GM12873 (cell line): ENCODE measurements at regions not wholly inside any gene's neighbourhood (a gene's known extent, or its start where the extent isn't known, plus 50 kb on each side); places are given as distances from the start of the nearest gene placed in this dataset.

Experiments
- TF ChIP-seq, protein P1 (sequence below): IDR thresholded peaks from 2 replicates; pipeline ENCODE4 v1.5.1; 2012; ENCODE audit warnings: low read depth, mild to moderate bottlenecking, moderate library complexity, low read length, control low read depth; ENCODE audit not compliant: insufficient read depth; ENCODE audit errors: missing control alignments

DNA sequence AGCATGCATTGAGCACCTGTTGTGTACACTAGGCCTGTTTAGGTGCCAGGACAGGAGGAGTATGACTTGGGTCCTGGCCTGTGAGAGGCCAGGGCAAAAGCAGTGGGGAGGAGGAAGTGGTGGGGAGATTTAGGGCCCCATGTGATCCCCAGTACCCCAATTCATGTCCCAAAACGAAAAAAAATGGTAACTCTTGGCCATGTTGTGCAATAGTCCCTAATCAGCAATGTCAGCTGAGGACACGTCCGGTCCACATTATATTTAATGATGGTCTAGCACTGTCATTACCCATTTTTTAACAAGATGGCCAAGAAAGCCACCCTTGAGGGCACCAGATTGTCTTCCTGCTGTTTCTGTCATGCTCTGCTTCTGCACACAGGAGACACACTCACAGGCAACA is 142.0 kb upstream of the RET start:
- TF ChIP-seq, protein P1, sequence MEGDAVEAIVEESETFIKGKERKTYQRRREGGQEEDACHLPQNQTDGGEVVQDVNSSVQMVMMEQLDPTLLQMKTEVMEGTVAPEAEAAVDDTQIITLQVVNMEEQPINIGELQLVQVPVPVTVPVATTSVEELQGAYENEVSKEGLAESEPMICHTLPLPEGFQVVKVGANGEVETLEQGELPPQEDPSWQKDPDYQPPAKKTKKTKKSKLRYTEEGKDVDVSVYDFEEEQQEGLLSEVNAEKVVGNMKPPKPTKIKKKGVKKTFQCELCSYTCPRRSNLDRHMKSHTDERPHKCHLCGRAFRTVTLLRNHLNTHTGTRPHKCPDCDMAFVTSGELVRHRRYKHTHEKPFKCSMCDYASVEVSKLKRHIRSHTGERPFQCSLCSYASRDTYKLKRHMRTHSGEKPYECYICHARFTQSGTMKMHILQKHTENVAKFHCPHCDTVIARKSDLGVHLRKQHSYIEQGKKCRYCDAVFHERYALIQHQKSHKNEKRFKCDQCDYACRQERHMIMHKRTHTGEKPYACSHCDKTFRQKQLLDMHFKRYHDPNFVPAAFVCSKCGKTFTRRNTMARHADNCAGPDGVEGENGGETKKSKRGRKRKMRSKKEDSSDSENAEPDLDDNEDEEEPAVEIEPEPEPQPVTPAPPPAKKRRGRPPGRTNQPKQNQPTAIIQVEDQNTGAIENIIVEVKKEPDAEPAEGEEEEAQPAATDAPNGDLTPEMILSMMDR = no peak

DNA sequence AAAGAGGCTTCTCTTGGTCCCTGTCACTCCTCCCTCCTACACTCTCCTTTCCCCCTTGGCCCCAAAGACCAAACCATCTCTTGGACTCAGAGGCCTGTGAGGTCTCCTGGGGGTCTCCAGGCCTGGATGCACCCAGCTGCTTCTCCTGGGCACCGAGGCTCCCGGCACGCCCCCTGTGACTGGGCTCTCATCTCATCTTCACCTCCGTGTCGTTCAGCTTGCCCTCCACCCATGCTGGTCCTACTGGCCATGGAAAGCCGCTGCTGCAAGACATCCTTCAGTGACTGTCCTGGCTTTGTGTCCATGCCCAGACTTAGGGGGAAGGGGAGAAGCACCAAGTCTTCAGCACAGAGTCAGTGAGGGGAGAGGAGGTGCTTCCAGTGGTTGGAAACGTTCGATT is 141.4 kb upstream of the RET start:
- TF ChIP-seq, protein P1 = no peak

DNA sequence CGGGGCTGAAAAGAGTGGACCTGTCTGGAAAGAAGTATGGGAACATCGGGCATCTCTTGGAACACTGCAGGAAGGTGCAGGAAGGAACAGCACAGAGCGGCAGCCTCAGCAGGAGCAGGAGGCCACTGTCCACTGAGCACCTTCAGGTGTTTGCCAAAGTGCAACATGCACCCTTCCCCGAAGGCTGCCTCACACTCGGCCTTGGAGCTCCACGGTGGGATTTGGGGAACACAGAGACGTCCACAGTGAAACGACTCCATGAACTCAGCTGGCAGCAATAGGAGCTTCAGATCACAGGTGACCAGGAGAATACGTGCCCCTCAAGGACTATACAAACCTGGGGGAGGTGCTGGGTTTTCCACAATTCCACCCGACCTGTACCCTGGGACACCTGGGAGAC is 140.3 kb upstream of the RET start:
- TF ChIP-seq, protein P1 = no peak

DNA sequence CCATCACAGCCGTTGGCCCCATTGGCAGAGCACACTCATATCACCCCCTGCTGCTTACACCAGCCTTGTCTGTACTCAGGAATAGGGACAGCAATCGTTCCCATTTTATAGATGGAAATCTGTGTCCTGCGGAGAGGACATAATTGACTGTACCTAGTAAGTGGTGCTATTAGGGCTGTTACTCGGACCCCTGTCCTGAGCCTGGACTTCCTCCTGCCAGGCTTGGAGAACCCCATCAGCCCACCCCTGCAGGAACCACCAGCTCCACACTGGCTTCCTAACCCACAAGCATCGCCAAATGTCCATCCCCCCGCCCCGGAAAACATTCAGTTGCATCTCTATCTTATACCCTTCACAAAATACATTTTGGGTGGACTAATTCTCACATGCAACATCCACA is 139.8 kb upstream of the RET start:
- TF ChIP-seq, protein P1 = no peak

DNA sequence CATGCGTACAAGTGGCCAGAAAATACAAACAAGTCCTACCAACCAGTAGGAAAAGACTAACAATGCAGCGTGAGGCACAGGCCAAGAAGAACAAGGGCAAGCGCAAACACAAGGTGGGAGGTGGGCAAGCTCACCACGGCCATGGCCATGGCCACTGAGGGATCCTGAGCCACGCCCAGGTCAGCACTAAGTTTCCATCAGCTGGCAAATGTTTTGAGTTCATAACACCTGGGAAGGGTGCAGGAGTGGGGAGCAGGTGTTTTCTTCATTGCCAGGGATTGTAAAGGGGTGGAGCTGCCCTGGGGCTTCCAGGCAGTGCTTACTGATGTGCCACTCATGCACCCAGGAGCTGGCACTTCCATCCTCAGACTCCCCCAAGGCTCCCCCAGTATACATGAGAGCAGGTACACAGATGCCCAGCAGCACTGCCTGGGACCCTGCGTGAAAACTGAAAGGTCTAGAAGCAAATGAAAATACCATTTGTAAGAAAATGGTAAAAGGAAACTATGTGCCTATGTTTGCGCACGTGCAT is 139.2 kb upstream of the RET start:
- TF ChIP-seq, protein P1 = no peak

DNA sequence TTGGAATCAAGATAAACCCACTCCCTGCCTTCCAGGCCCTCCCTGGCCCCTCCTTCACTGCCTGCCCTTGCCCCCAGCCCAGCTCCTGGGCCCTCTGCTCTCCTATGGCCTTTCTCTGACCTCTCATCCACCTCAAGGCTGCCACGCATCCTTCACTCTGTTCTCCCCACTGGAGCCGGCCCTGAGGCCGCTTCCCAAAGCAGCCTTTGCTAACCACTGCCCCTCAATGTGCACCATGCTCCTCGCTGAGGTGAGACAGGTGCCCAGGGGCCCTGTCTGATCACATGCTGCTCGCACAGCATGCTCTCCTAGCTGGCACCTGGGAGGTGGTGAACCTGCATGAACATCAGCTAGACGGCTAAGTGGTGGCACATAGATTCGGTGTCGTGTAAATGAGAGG is 138.5 kb upstream of the RET start:
- TF ChIP-seq, protein P1 = no peak

DNA sequence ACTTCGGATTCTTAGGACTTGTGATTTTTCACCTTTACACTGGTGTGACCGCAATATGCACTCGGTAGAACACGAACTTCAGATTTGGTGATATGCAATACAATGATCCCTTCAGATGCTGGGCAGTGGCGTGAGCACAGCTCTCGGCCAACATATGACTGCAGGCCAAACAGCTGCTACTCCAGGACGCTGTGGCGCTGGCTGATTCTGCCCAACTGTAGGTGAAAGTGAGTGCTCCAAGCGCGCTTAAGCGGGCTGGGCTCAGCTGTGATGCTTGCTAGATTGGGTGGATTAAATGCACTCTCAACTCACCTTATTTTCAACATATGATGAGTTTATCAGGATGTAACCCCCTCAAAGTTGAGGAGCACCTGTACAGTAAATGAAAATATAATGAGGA is 137.6 kb upstream of the RET start:
- TF ChIP-seq, protein P1 = no peak
